ENCODE measurements at regions not wholly inside any gene's neighbourhood (a gene's known extent, or its start where the extent isn't known, plus 50 kb on each side); places are given as distances from the start of the nearest gene placed in this dataset.

DNA sequence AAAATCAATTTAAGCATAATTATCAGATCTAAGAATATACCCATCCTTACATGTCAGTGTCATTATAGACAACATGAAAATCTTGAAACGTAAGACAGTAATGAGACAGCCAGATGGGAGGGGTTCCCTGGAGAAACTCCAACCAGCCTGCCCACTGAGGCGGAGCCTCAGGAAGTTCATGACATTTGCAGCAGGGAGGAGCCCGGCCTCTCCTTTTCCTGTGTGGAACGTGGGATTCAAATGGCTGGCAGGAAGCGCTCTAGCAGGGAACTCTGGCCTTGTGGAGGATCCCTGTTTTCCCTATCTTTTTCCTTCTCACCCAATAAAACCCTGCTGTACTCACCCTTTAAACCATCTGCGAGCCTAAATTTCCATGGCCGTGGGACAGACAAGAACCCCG lies 176.6 kb upstream of the KCNN2 start:
- no peaks in the 10 kb centered on the region for H3K9me2 ChIP-seq (replicated peaks; ENCODE audit: insufficient read depth, low read length)
- TF ChIP-seq EZH2phosphoT487 (conservative IDR thresholded peaks at IDR 0.05; ENCODE audit: low read length) = no peak
- TF ChIP-seq, protein P1, sequence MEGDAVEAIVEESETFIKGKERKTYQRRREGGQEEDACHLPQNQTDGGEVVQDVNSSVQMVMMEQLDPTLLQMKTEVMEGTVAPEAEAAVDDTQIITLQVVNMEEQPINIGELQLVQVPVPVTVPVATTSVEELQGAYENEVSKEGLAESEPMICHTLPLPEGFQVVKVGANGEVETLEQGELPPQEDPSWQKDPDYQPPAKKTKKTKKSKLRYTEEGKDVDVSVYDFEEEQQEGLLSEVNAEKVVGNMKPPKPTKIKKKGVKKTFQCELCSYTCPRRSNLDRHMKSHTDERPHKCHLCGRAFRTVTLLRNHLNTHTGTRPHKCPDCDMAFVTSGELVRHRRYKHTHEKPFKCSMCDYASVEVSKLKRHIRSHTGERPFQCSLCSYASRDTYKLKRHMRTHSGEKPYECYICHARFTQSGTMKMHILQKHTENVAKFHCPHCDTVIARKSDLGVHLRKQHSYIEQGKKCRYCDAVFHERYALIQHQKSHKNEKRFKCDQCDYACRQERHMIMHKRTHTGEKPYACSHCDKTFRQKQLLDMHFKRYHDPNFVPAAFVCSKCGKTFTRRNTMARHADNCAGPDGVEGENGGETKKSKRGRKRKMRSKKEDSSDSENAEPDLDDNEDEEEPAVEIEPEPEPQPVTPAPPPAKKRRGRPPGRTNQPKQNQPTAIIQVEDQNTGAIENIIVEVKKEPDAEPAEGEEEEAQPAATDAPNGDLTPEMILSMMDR (IDR thresholded peaks at IDR 0.05; ENCODE audit: insufficient read depth, low read length, poor library complexity, severe bottlenecking) = no peak
- H3K4me3 ChIP-seq (ENCODE audit: insufficient read depth, low read length, poor library complexity, severe bottlenecking) = no peak overlapping the region
- H3F3A ChIP-seq (ENCODE audit: insufficient read depth) = no peaks in the 10 kb centered on the region
- H3K27me3 ChIP-seq (ENCODE audit: low read length) = no peaks in the 10 kb centered on the region
- H2AFZ ChIP-seq (ENCODE audit: low read depth, low read length, severe bottlenecking) = no peak overlapping the region
- H4K20me1 ChIP-seq (ENCODE audit: low read depth, low read length) = no peaks in the 10 kb centered on the region
- H3K9ac ChIP-seq (ENCODE audit: low read length) = no peak overlapping the region
- no peaks in the 10 kb centered on the region for H3K36me3 ChIP-seq (ENCODE audit: low read length)
- H3K9me3 ChIP-seq (ENCODE audit: insufficient read depth, low read length) = no peaks in the 10 kb centered on the region
- H3K27ac ChIP-seq (ENCODE audit: low read depth, low read length) = no peak overlapping the region
- H3K4me2 ChIP-seq (ENCODE audit: low read depth, low read length, poor library complexity, severe bottlenecking) = no peak overlapping the region
- no peaks in the 10 kb centered on the region for H3K79me2 ChIP-seq (ENCODE audit: insufficient read depth, low read length)

DNA sequence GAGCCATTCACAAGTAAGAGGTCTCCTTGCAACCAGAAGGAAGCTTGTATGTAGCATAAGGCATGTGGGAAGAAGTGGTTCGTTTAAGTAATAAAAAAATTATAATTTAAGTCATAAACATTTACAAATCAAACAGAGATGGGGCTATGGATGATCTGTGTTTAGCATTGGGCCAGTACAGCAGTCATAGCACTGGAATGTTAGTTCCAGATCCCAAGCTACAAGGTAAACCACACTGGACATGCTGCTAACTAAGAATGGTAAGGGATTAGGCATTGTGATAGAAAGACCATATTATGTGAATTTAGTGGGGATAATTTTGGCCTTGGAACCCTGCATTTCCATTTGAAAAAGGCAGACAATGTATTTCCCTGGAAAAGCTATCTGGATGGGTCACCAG lies 170.4 kb upstream of the KCNN2 start:
- H3K9me3 ChIP-seq (ENCODE audit: insufficient read depth, low read length) = no peaks in the 10 kb centered on the region
- H3K4me3 ChIP-seq (ENCODE audit: insufficient read depth, low read length, poor library complexity, severe bottlenecking) = no peak overlapping the region
- no peaks in the 10 kb centered on the region for H3K79me2 ChIP-seq (ENCODE audit: insufficient read depth, low read length)
- no peak for TF ChIP-seq EZH2phosphoT487 (conservative IDR thresholded peaks at IDR 0.05; ENCODE audit: low read length)
- TF ChIP-seq, protein P1 (IDR thresholded peaks at IDR 0.05; ENCODE audit: insufficient read depth, low read length, poor library complexity, severe bottlenecking) = no peak
- no peak overlapping the region for H3K27ac ChIP-seq (ENCODE audit: low read depth, low read length)
- no peaks in the 10 kb centered on the region for H3K36me3 ChIP-seq (ENCODE audit: low read length)
- no peaks in the 10 kb centered on the region for H3K27me3 ChIP-seq (ENCODE audit: low read length)
- no peaks in the 10 kb centered on the region for H3F3A ChIP-seq (ENCODE audit: insufficient read depth)
- no peaks in the 10 kb centered on the region for H3K9me2 ChIP-seq (replicated peaks; ENCODE audit: insufficient read depth, low read length)
- no peaks in the 10 kb centered on the region for H4K20me1 ChIP-seq (ENCODE audit: low read depth, low read length)
- no peak overlapping the region for H3K9ac ChIP-seq (ENCODE audit: low read length)
- no peak overlapping the region for H3K4me2 ChIP-seq (ENCODE audit: low read depth, low read length, poor library complexity, severe bottlenecking)
- no peak overlapping the region for H2AFZ ChIP-seq (ENCODE audit: low read depth, low read length, severe bottlenecking)

DNA sequence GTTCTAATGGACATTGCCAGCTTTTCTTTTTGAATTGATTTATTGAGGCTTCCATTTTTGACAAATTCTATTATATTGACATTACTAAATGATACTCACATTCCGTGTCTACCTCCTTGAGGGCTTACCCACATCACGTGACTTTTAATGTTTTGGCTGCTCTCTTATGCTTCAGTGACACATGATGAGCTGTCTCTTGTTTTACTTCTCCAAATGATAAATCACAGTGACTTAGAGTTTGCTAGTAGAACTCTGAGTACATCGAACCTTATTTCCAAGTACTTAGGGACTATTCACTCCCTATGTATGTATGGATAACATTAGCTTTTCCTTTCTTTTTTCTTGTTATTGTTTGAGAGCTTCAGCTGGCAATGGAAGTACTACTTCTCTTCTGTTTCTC lies 169.8 kb upstream of the KCNN2 start:
- no peak overlapping the region for H2AFZ ChIP-seq (ENCODE audit: low read depth, low read length, severe bottlenecking)
- TF ChIP-seq, protein P1 (IDR thresholded peaks at IDR 0.05; ENCODE audit: insufficient read depth, low read length, poor library complexity, severe bottlenecking) = no peak
- TF ChIP-seq EZH2phosphoT487 (conservative IDR thresholded peaks at IDR 0.05; ENCODE audit: low read length) = no peak

More for the DNA sequence above, 169.8 kb upstream of the KCNN2 start:
- Histone ChIP-seq H3K9ac (ENCODE audit: low read length) (no peak overlapping the region), H3K27me3 (ENCODE audit: low read length) (no peaks in the 10 kb centered on the region), H3K4me3 (ENCODE audit: insufficient read depth, low read length, poor library complexity, severe bottlenecking) (no peak overlapping the region), H3F3A (ENCODE audit: insufficient read depth) (no peaks in the 10 kb centered on the region), H3K79me2 (ENCODE audit: insufficient read depth, low read length) (no peaks in the 10 kb centered on the region), H3K9me2 (replicated peaks; ENCODE audit: insufficient read depth, low read length) (no peaks in the 10 kb centered on the region), H4K20me1 (ENCODE audit: low read depth, low read length) (no peaks in the 10 kb centered on the region), H3K9me3 (ENCODE audit: insufficient read depth, low read length) (no peaks in the 10 kb centered on the region), H3K36me3 (ENCODE audit: low read length) (no peaks in the 10 kb centered on the region), H3K27ac (ENCODE audit: low read depth, low read length) (no peak overlapping the region), H3K4me2 (ENCODE audit: low read depth, low read length, poor library complexity, severe bottlenecking) (no peak overlapping the region)

Data from SU-DHL-6 (cell line).